Activated naive CD4-positive, alpha-beta T cell treated with anti-CD3 and anti-CD28 coated beads, Interleukin-2, amount 50 U/mL, for 72 hours (primary cell): ENCODE measurements at regions not wholly inside any gene's neighbourhood (a gene's known extent, or its start where the extent isn't known, plus 50 kb on each side); places are given as distances from the start of the nearest gene placed in this dataset.
"Not testable (repeated sequence)": the region's sequence is repeated elsewhere in the genome, so short reads cannot be mapped to it uniquely, and the experiment has no call there.

Experiments
- ATAC-seq, 2 donors: fragments of 150-1000 bp; cut with Tn5 transposase; 2 replicates each; pipeline ENCODE4 v1.10.0; 2021; ENCODE audit warnings: mild to moderate bottlenecking in 2 of 2, moderate library complexity in 2 of 2
- DNase-seq, 2 donors: peaks; one replicate each; pipeline ENCODE4 v3.0.0; 2021 to 2022; ENCODE audit warnings: low spot score in 2 of 2
- H3K27ac Mint-ChIP-seq, 2 donors: one replicate each; pipeline ENCODE4 v1.8.0; 2022; ENCODE audit warnings: mild to moderate bottlenecking in 2 of 2, mixed read lengths in 2 of 2
- H3K36me3 Mint-ChIP-seq, 2 donors: one replicate each; pipeline ENCODE4 v1.8.0; 2022; ENCODE audit warnings: mixed read lengths in 2 of 2
- H3K9me3 Mint-ChIP-seq, 2 donors: one replicate each; pipeline ENCODE4 v1.8.0; 2022; ENCODE audit warnings: mixed read lengths in 2 of 2

- DNase-seq, H3K9me3 Mint-ChIP-seq, H3K27ac Mint-ChIP-seq, ATAC-seq, H3K36me3 Mint-ChIP-seq: not testable (repeated sequence)
These were observed 1416.8 kb downstream of the RPA4 start for GRCh38 chrX:98300536-98300935.

- no peak overlapping the region for H3K27ac Mint-ChIP-seq
- peaks cover 0 to 4% of the 10 kb centered on the region in 2 donors for H3K9me3 Mint-ChIP-seq
- H3K36me3 Mint-ChIP-seq = no peaks in the 10 kb centered on the region
- no peak for ATAC-seq
- no peak for DNase-seq
These were observed 1447.7 kb downstream of the RPA4 start for GRCh38 chrX:98331407-98331806.

GRCh38 chrX:98338544-98338943 lies 1454.8 kb downstream of the RPA4 start:
- DNase-seq (no peak), ATAC-seq (no peak)
- Mint-ChIP-seq H3K27ac (no peak overlapping the region), H3K36me3 (no peaks in the 10 kb centered on the region), H3K9me3 (peaks cover 0 to 4% of the 10 kb centered on the region in 2 donors)

GRCh38 chrX:98350940-98351339 lies 1467.2 kb downstream of the RPA4 start:
- H3K36me3 Mint-ChIP-seq = no peaks in the 10 kb centered on the region
- H3K9me3 Mint-ChIP-seq = no peaks in the 10 kb centered on the region
- ATAC-seq (no peak), DNase-seq (no peak)
- no peak overlapping the region for H3K27ac Mint-ChIP-seq

GRCh38 chrX:98357146-98357545 lies 1473.4 kb downstream of the RPA4 start:
- Mint-ChIP-seq H3K36me3 (no peaks in the 10 kb centered on the region), H3K9me3 (no peaks in the 10 kb centered on the region), H3K27ac (no peak overlapping the region)
- no peak for DNase-seq
- no peak for ATAC-seq

- Mint-ChIP-seq H3K9me3 (peaks cover 6 to 8% of the 10 kb centered on the region in 2 donors), H3K36me3 (no peaks in the 10 kb centered on the region), H3K27ac (no peak overlapping the region)
- DNase-seq (no peak), ATAC-seq (no peak)
These were observed 1478.9 kb downstream of the RPA4 start for GRCh38 chrX:98362630-98363029.

- Mint-ChIP-seq H3K9me3 (no peaks in the 10 kb centered on the region), H3K27ac (no peak overlapping the region), H3K36me3 (no peaks in the 10 kb centered on the region)
- DNase-seq (no peak), ATAC-seq (no peak)
These were observed 1488.3 kb downstream of the RPA4 start for GRCh38 chrX:98371994-98372393.

GRCh38 chrX:98379134-98379533 lies 1495.4 kb downstream of the RPA4 start:
- Mint-ChIP-seq H3K9me3 (peaks cover 0 to 4% of the 10 kb centered on the region in 2 donors), H3K27ac (no peak overlapping the region), H3K36me3 (no peaks in the 10 kb centered on the region)
- ATAC-seq = no peak
- DNase-seq = no peak

- DNase-seq (no peak), ATAC-seq (no peak)
- Mint-ChIP-seq H3K27ac (no peak overlapping the region), H3K36me3 (no peaks in the 10 kb centered on the region), H3K9me3 (peaks cover 0 to 4% of the 10 kb centered on the region in 2 donors)
These were observed 1496.4 kb downstream of the RPA4 start for GRCh38 chrX:98380106-98380505.

GRCh38 chrX:98380556-98380955 lies 1496.8 kb downstream of the RPA4 start:
- ATAC-seq (no peak), DNase-seq (no peak)
- Mint-ChIP-seq H3K9me3 (peaks cover 0 to 4% of the 10 kb centered on the region in 2 donors), H3K36me3 (no peaks in the 10 kb centered on the region), H3K27ac (no peak overlapping the region)

GRCh38 chrX:98398542-98398941 lies 1514.8 kb downstream of the RPA4 start:
- Mint-ChIP-seq H3K36me3 (no peaks in the 10 kb centered on the region), H3K27ac (no peak overlapping the region)

GRCh38 chrX:98405376-98405775 lies 1521.7 kb downstream of the RPA4 start:
- DNase-seq = no peak
- Mint-ChIP-seq H3K36me3 (no peaks in the 10 kb centered on the region), H3K27ac (no peak overlapping the region), H3K9me3 (peaks cover 8% of the 10 kb centered on the region in 2 donors)
- no peak for ATAC-seq

More at GRCh38 chrX:98398542-98398941, 1514.8 kb downstream of the RPA4 start:
- H3K9me3 Mint-ChIP-seq = peaks cover 3% of the 10 kb centered on the region in 2 donors
- ATAC-seq (no peak), DNase-seq (no peak)

GRCh38 chrX:98407584-98407983 lies 1523.9 kb downstream of the RPA4 start:
- Mint-ChIP-seq H3K9me3 (peaks cover 8% of the 10 kb centered on the region in 2 donors), H3K36me3 (no peaks in the 10 kb centered on the region), H3K27ac (no peak overlapping the region)
- ATAC-seq = no peak
- DNase-seq = no peak

- no peaks in the 10 kb centered on the region for H3K9me3 Mint-ChIP-seq
- ATAC-seq = no peak
- DNase-seq = no peak
- H3K36me3 Mint-ChIP-seq = no peaks in the 10 kb centered on the region
- no peak overlapping the region for H3K27ac Mint-ChIP-seq
These were observed 1526.2 kb downstream of the RPA4 start for GRCh38 chrX:98409867-98410266.

GRCh38 chrX:98412058-98412457 lies 1528.3 kb downstream of the RPA4 start:
- Mint-ChIP-seq H3K36me3 (no peaks in the 10 kb centered on the region), H3K27ac (no peak overlapping the region), H3K9me3 (no peaks in the 10 kb centered on the region)
- ATAC-seq (no peak), DNase-seq (no peak)

GRCh38 chrX:98422536-98422935 lies 1538.8 kb downstream of the RPA4 start:
- Mint-ChIP-seq H3K36me3 (no peaks in the 10 kb centered on the region), H3K27ac (no peak overlapping the region), H3K9me3 (peaks cover 8 to 15% of the 10 kb centered on the region in 2 donors)
- no peak for ATAC-seq
- DNase-seq = no peak

- H3K36me3 Mint-ChIP-seq = no peaks in the 10 kb centered on the region
- ATAC-seq (no peak), DNase-seq (no peak)
- no peak overlapping the region for H3K27ac Mint-ChIP-seq
- H3K9me3 Mint-ChIP-seq = no peaks in the 10 kb centered on the region
These were observed 1548.7 kb downstream of the RPA4 start for GRCh38 chrX:98432413-98432812.

GRCh38 chrX:98448524-98448923 lies 1564.8 kb downstream of the RPA4 start:
- no peaks in the 10 kb centered on the region for H3K36me3 Mint-ChIP-seq

GRCh38 chrX:98452456-98452855 lies 1568.7 kb downstream of the RPA4 start:
- no peaks in the 10 kb centered on the region for H3K9me3 Mint-ChIP-seq
- no peak for ATAC-seq
- H3K27ac Mint-ChIP-seq = no peak overlapping the region
- no peak for DNase-seq
- no peaks in the 10 kb centered on the region for H3K36me3 Mint-ChIP-seq

More at GRCh38 chrX:98448524-98448923, 1564.8 kb downstream of the RPA4 start:
- ATAC-seq = no peak
- Mint-ChIP-seq H3K27ac (no peak overlapping the region), H3K9me3 (no peaks in the 10 kb centered on the region)
- no peak for DNase-seq
